ENCODE measurements at regions not wholly inside any gene's neighbourhood (a gene's known extent, or its start where the extent isn't known, plus 50 kb on each side); places are given as distances from the start of the nearest gene placed in this dataset.

- TF ChIP-seq CTCF (IDR thresholded peaks at IDR 0.05) (no peak), POLR2A (IDR thresholded peaks at IDR 0.05) (no peak)
Observed at GRCh38 chr18:10030816-10031541, 117.2 kb downstream of the VAPA start.
